Thymus (tissue), 11 donors: ENCODE measurements at regions not wholly inside any gene's neighbourhood (a gene's known extent, or its start where the extent isn't known, plus 50 kb on each side); places are given as distances from the start of the nearest gene placed in this dataset.

ENCODE experiments used
- DNase-seq, 9 donors: peaks; one replicate each; pipeline ENCODE4 v3.0.0-alpha.2; 2013; ENCODE audit warnings: low spot score in 9 of 9, low read depth in 6 of 9, missing footprints in 1 of 9
- H3K27ac ChIP-seq, 2 donors: one replicate each; pipeline ENCODE4 v1.5.1; 2013; ENCODE audit warnings: control low read depth in 1 of 2, low read depth in 1 of 2, low read length in 1 of 2, mild to moderate bottlenecking in 1 of 2, moderate library complexity in 1 of 2
- H3K27me3 ChIP-seq, 2 donors: one replicate each; pipeline ENCODE4 v1.5.1; 2013; ENCODE audit warnings: low read length in 1 of 2; ENCODE audit not compliant: control insufficient read depth in 2 of 2, insufficient read depth in 1 of 2
- H3K36me3 ChIP-seq, 2 donors: one replicate each; pipeline ENCODE4 v1.5.1; 2013; ENCODE audit warnings: low read length in 1 of 2, mild to moderate bottlenecking in 1 of 2, moderate library complexity in 1 of 2; ENCODE audit not compliant: control insufficient read depth in 2 of 2, insufficient read depth in 2 of 2
- H3K4me1 ChIP-seq, 2 donors: one replicate each; pipeline ENCODE4 v1.5.1; 2013; ENCODE audit warnings: low read length in 2 of 2; ENCODE audit not compliant: control insufficient read depth in 2 of 2, insufficient read depth in 2 of 2
- H3K4me3 ChIP-seq, 2 donors: one replicate each; pipeline ENCODE4 v1.5.1; 2013; ENCODE audit warnings: low read length in 2 of 2, control low read depth in 1 of 2, mild to moderate bottlenecking in 1 of 2
- H3K9me3 ChIP-seq, 2 donors: one replicate each; pipeline ENCODE4 v1.5.1; 2013; ENCODE audit warnings: low read length in 1 of 2, mild to moderate bottlenecking in 1 of 2; ENCODE audit not compliant: control insufficient read depth in 2 of 2, insufficient read depth in 1 of 2
- WGBS: extraction: QIAGEN DNeasy Blood & Tissue Kit; methylation state at CpG from one replicate; pipeline ENCODE4 v1.1.7; 2013; 5-methylcytosine and 5-hydroxymethylcytosine counted together
- donor health status: healthy.

GRCh38 chr7:85474234-85474633 lies 287.4 kb upstream of the SEMA3D start:
- Histone ChIP-seq H3K36me3 (no peaks in the 10 kb centered on the region), H3K27me3 (no peaks in the 10 kb centered on the region), H3K4me3 (no peak overlapping the region), H3K4me1 (no peaks in the 10 kb centered on the region), H3K27ac (no peak overlapping the region), H3K9me3 (no peaks in the 10 kb centered on the region)
- WGBS: 89% methylated on average over 2 of the region's 2 CpGs
- DNase-seq: no peak

GRCh38 chr7:85471740-85472139 lies 284.9 kb upstream of the SEMA3D start:
- Histone ChIP-seq H3K27me3 (no peaks in the 10 kb centered on the region), H3K4me3 (no peak overlapping the region), H3K27ac (no peak overlapping the region), H3K4me1 (no peaks in the 10 kb centered on the region), H3K9me3 (no peaks in the 10 kb centered on the region), H3K36me3 (no peaks in the 10 kb centered on the region)
- 7% methylated on average over 3 of the region's 3 CpGs for WGBS
- DNase-seq: peak in 2 of 9 donors; percentile 1 to 20

GRCh38 chr7:85471307-85471706 lies 284.5 kb upstream of the SEMA3D start:
- Histone ChIP-seq H3K4me3 (no peak overlapping the region), H3K27ac (no peak overlapping the region), H3K4me1 (no peaks in the 10 kb centered on the region), H3K27me3 (no peaks in the 10 kb centered on the region), H3K9me3 (no peaks in the 10 kb centered on the region), H3K36me3 (no peaks in the 10 kb centered on the region)
- no peak for DNase-seq

- Histone ChIP-seq H3K9me3 (no peaks in the 10 kb centered on the region), H3K4me3 (no peak overlapping the region), H3K4me1 (no peaks in the 10 kb centered on the region), H3K27ac (no peak overlapping the region), H3K27me3 (no peaks in the 10 kb centered on the region), H3K36me3 (no peaks in the 10 kb centered on the region)
- no peak for DNase-seq
- WGBS: 88% methylated on average over 1 of the region's 1 CpG
Observed at GRCh38 chr7:85469446-85470010, 282.7 kb upstream of the SEMA3D start.

- Histone ChIP-seq H3K27ac (no peak overlapping the region), H3K9me3 (no peaks in the 10 kb centered on the region), H3K36me3 (no peaks in the 10 kb centered on the region), H3K4me3 (no peak overlapping the region), H3K27me3 (no peaks in the 10 kb centered on the region), H3K4me1 (no peaks in the 10 kb centered on the region)
- 88% methylated on average over 1 of the region's 1 CpG for WGBS
- DNase-seq: no peak
Observed at GRCh38 chr7:85464042-85464651, 277.3 kb upstream of the SEMA3D start.

GRCh38 chr7:85462671-85463070 lies 275.8 kb upstream of the SEMA3D start:
- Histone ChIP-seq H3K4me3 (no peak overlapping the region), H3K27me3 (no peaks in the 10 kb centered on the region), H3K4me1 (no peaks in the 10 kb centered on the region), H3K36me3 (no peaks in the 10 kb centered on the region), H3K9me3 (no peaks in the 10 kb centered on the region), H3K27ac (no peak overlapping the region)
- DNase-seq: no peak
- whole genome bisulfite sequencing: 76% methylated on average over 6 of the region's 6 CpGs

- WGBS: 75% methylated on average over 4 of the region's 4 CpGs
- H3K4me3 ChIP-seq: no peak overlapping the region
- no peaks in the 10 kb centered on the region for H3K27me3 ChIP-seq
- DNase-seq: no peak
- no peaks in the 10 kb centered on the region for H3K36me3 ChIP-seq
- H3K9me3 ChIP-seq: no peaks in the 10 kb centered on the region
- H3K27ac ChIP-seq: no peak overlapping the region
- no peaks in the 10 kb centered on the region for H3K4me1 ChIP-seq
Observed at GRCh38 chr7:85457911-85458310, 271.1 kb upstream of the SEMA3D start.

- no peaks in the 10 kb centered on the region for H3K27me3 ChIP-seq
- DNase-seq: no peak
- H3K4me1 ChIP-seq: no peaks in the 10 kb centered on the region
- WGBS: 96% methylated on average over 1 of the region's 1 CpG
- H3K4me3 ChIP-seq: no peak overlapping the region
- no peaks in the 10 kb centered on the region for H3K9me3 ChIP-seq
- no peaks in the 10 kb centered on the region for H3K36me3 ChIP-seq
- no peak overlapping the region for H3K27ac ChIP-seq
Observed at GRCh38 chr7:85456254-85456653, 269.4 kb upstream of the SEMA3D start.

- no peak for DNase-seq
- no peak overlapping the region for H3K4me3 ChIP-seq
- no peaks in the 10 kb centered on the region for H3K9me3 ChIP-seq
- H3K27ac ChIP-seq: no peak overlapping the region
- no peaks in the 10 kb centered on the region for H3K36me3 ChIP-seq
- H3K27me3 ChIP-seq: no peaks in the 10 kb centered on the region
- H3K4me1 ChIP-seq: no peaks in the 10 kb centered on the region
Observed at GRCh38 chr7:85454904-85455303, 268.0 kb upstream of the SEMA3D start.
